Gastroesophageal sphincter (tissue), 3 donors: ENCODE measurements at regions not wholly inside any gene's neighbourhood (a gene's known extent, or its start where the extent isn't known, plus 50 kb on each side); places are given as distances from the start of the nearest gene placed in this dataset.

ENCODE experiments used
- POLR2A ChIP-seq, 2 donors: fragments of 450-650 bp; IDR thresholded peaks; one replicate each; pipeline ENCODE4 v1.6.1; 2017; ENCODE audit warnings: antibody characterized with exemption in 2 of 2, mild to moderate bottlenecking in 2 of 2, moderate library complexity in 1 of 2
- TF ChIP-seq, protein P1 (sequence below), 4 experiments: fragments of 200-600 bp in 2 of 4; fragments of 450-650 bp in 2 of 4; sonication (generic) in 1 of 4; IDR thresholded peaks; one replicate each; pipeline ENCODE4 v1.5.1; 2017 to 2019; ENCODE audit warnings: antibody characterized with exemption in 4 of 4, mild to moderate bottlenecking in 2 of 4, moderate library complexity in 2 of 4

DNA sequence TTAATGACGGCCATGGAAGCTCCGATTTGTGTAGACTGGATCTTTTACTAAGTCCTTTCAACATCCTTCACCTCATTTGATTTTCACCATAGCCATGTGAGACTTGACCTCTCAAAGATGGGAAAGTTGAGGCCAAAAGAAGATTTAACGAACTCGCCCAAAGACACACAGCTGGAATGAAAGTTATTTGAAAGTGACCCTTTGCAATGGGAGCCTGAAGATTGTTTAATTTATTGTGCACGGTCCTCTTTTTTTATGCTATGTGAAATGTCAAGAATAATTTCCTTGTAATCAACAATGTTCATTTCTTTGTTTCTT, 58.0 kb upstream of the COPS8 start:
- TF ChIP-seq, protein P1, sequence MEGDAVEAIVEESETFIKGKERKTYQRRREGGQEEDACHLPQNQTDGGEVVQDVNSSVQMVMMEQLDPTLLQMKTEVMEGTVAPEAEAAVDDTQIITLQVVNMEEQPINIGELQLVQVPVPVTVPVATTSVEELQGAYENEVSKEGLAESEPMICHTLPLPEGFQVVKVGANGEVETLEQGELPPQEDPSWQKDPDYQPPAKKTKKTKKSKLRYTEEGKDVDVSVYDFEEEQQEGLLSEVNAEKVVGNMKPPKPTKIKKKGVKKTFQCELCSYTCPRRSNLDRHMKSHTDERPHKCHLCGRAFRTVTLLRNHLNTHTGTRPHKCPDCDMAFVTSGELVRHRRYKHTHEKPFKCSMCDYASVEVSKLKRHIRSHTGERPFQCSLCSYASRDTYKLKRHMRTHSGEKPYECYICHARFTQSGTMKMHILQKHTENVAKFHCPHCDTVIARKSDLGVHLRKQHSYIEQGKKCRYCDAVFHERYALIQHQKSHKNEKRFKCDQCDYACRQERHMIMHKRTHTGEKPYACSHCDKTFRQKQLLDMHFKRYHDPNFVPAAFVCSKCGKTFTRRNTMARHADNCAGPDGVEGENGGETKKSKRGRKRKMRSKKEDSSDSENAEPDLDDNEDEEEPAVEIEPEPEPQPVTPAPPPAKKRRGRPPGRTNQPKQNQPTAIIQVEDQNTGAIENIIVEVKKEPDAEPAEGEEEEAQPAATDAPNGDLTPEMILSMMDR (IDR thresholded peaks at IDR 0.05), result no peak
- TF ChIP-seq POLR2A (IDR thresholded peaks at IDR 0.05), result no peak
